ENCODE measurements at regions not wholly inside any gene's neighbourhood (a gene's known extent, or its start where the extent isn't known, plus 50 kb on each side); places are given as distances from the start of the nearest gene placed in this dataset.
"Not testable (repeated sequence)": the region's sequence is repeated elsewhere in the genome, so short reads cannot be mapped to it uniquely, and the experiment has no call there.

GRCh38 chr7:123271856-123272255 lies 72.1 kb upstream of the SLC13A1 start:
- in situ Hi-C loops (cut with HindIII; ENCODE audit: low sequenced_read_pairs): no loop called here
- DNase-seq (ENCODE audit: low spot score): no peak

- in situ Hi-C loops (cut with HindIII; ENCODE audit: low sequenced_read_pairs): no loop called here
- DNase-seq (ENCODE audit: low spot score): no peak
These were observed 71.5 kb upstream of the SLC13A1 start for GRCh38 chr7:123271231-123271630.

- in situ Hi-C loops (cut with HindIII; ENCODE audit: low sequenced_read_pairs): no loop called here
- DNase-seq (ENCODE audit: low spot score): no peak
These were observed 70.8 kb upstream of the SLC13A1 start for GRCh38 chr7:123270570-123270969.

- no peak for DNase-seq (ENCODE audit: low spot score)
- in situ Hi-C loops (cut with HindIII; ENCODE audit: low sequenced_read_pairs): no loop called here
These were observed 66.1 kb upstream of the SLC13A1 start for GRCh38 chr7:123265853-123266252.

- DNase-seq (ENCODE audit: low spot score); in situ Hi-C loops (cut with HindIII; ENCODE audit: low sequenced_read_pairs): not testable (repeated sequence)
These were observed 65.1 kb upstream of the SLC13A1 start for GRCh38 chr7:123264820-123265219.

- DNase-seq (ENCODE audit: low spot score): no peak
- in situ Hi-C loops (cut with HindIII; ENCODE audit: low sequenced_read_pairs): no loop called here
These were observed 60.7 kb upstream of the SLC13A1 start for GRCh38 chr7:123260428-123260960.

- DNase-seq (ENCODE audit: low spot score): no peak
- in situ Hi-C loops (cut with HindIII; ENCODE audit: low sequenced_read_pairs): no loop called here
These were observed 60.0 kb upstream of the SLC13A1 start for GRCh38 chr7:123259759-123260158.
